Lung (tissue), 11 donors: ENCODE measurements at regions not wholly inside any gene's neighbourhood (a gene's known extent, or its start where the extent isn't known, plus 50 kb on each side); places are given as distances from the start of the nearest gene placed in this dataset.

Experiments
- ATAC-seq: fragments of 200-7000 bp; cut with Tn5 transposase; one replicate; pipeline ENCODE4 v1.9.1; 2020; ENCODE audit warnings: moderate number of reproducible peaks; ENCODE audit not compliant: insufficient read depth, low FRiP score
- DNase-seq, 3 donors: peaks; one replicate each; pipeline ENCODE4 v3.0.0-alpha.2; 2013 to 2017
- H3K27ac ChIP-seq, 2 donors: one replicate each; pipeline ENCODE4 v1.5.1; 2013; ENCODE audit warnings: mild to moderate bottlenecking in 2 of 2, moderate library complexity in 2 of 2, control low read depth in 1 of 2, inconsistent platforms in 1 of 2, low read depth in 1 of 2, low read length in 1 of 2
- H3K27me3 ChIP-seq, 3 donors: one replicate each; pipeline ENCODE4 v1.5.1; 2013; ENCODE audit warnings: low read length in 2 of 3; ENCODE audit not compliant: control insufficient read depth in 3 of 3, insufficient read depth in 3 of 3
- H3K36me3 ChIP-seq, 4 donors: one replicate each; pipeline ENCODE4 v1.5.1; 2013; ENCODE audit warnings: low read length in 4 of 4, mild to moderate bottlenecking in 1 of 4, moderate library complexity in 1 of 4; ENCODE audit not compliant: control insufficient read depth in 4 of 4, insufficient read depth in 4 of 4
- H3K4me1 ChIP-seq, 5 donors: one replicate each; pipeline ENCODE4 v1.5.1; 2013; ENCODE audit warnings: low read length in 5 of 5, mild to moderate bottlenecking in 2 of 5, moderate library complexity in 1 of 5; ENCODE audit not compliant: control insufficient read depth in 5 of 5, insufficient read depth in 5 of 5
- H3K4me3 ChIP-seq: one replicate; pipeline ENCODE4 v1.5.1; 2013; ENCODE audit warnings: mild to moderate bottlenecking, control low read depth, moderate library complexity
- H3K9ac ChIP-seq, 2 donors: one replicate each; pipeline ENCODE4 v1.5.1; 2013; ENCODE audit warnings: low read length in 2 of 2, control low read depth in 1 of 2; ENCODE audit not compliant: insufficient read depth in 1 of 2
- H3K9me3 ChIP-seq, 4 donors: one replicate each; pipeline ENCODE4 v1.5.1; 2013; ENCODE audit warnings: low read length in 3 of 4, mild to moderate bottlenecking in 1 of 4, moderate library complexity in 1 of 4; ENCODE audit not compliant: control insufficient read depth in 4 of 4, insufficient read depth in 3 of 4
- WGBS, 2 donors: extraction: QIAGEN DNeasy Blood & Tissue Kit; methylation state at CpG; one replicate each; pipeline ENCODE4 v1.1.7; 2013; 5-methylcytosine and 5-hydroxymethylcytosine counted together
- TF ChIP-seq, protein P1 (sequence below): IDR thresholded peaks from 2 replicates; pipeline ENCODE4 v1.5.1; 2012; ENCODE audit warnings: mild to moderate bottlenecking; ENCODE audit errors: control extremely low read depth, extremely low read depth
- donor health status: control.
- donor health status: control.
- donor health status: Bipolar disorder and iron deficiency.
- donor health status: healthy.
- donor health status: DM: yes; HTN: yes; CAD: no.

DNA sequence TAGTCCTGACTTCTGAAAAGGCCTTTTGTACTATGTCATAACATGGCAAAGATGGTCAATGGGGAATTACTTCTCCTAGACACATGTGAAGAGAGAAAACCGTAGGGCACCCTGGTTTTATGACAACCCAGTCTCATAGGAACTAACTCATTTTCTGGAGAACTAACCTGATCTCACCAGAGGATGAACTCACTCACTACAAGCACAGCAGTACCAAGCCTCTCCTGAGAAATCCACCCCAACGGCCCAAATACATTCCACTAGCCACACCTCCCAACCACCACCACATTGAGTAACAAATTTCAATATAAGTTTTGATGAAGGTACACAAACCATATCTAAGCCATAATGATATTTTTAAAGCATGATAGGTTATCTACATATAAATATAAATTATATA is 909.3 kb upstream of the CDH10 start:
- H3K36me3 ChIP-seq = no peaks in the 10 kb centered on the region
- no peak overlapping the region for H3K9ac ChIP-seq
- no peak overlapping the region for H3K4me3 ChIP-seq
- DNase-seq = no peak
- H3K27ac ChIP-seq = no peak overlapping the region
- 76 to 93% methylated on average over 2 of the region's 2 CpGs for WGBS, 2 donors
- TF ChIP-seq, protein P1, sequence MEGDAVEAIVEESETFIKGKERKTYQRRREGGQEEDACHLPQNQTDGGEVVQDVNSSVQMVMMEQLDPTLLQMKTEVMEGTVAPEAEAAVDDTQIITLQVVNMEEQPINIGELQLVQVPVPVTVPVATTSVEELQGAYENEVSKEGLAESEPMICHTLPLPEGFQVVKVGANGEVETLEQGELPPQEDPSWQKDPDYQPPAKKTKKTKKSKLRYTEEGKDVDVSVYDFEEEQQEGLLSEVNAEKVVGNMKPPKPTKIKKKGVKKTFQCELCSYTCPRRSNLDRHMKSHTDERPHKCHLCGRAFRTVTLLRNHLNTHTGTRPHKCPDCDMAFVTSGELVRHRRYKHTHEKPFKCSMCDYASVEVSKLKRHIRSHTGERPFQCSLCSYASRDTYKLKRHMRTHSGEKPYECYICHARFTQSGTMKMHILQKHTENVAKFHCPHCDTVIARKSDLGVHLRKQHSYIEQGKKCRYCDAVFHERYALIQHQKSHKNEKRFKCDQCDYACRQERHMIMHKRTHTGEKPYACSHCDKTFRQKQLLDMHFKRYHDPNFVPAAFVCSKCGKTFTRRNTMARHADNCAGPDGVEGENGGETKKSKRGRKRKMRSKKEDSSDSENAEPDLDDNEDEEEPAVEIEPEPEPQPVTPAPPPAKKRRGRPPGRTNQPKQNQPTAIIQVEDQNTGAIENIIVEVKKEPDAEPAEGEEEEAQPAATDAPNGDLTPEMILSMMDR = no peak
- H3K27me3 ChIP-seq = no peaks in the 10 kb centered on the region
- H3K9me3 ChIP-seq = no peaks in the 10 kb centered on the region
- no peak for ATAC-seq
- H3K4me1 ChIP-seq = no peaks in the 10 kb centered on the region

GRCh38 chr5:25552871-25553481 is 908.2 kb upstream of the CDH10 start:
- ATAC-seq = no peak
- Histone ChIP-seq H3K4me3 (no peak overlapping the region), H3K4me1 (no peaks in the 10 kb centered on the region), H3K27me3 (no peaks in the 10 kb centered on the region), H3K27ac (no peak overlapping the region), H3K9ac (no peak overlapping the region), H3K9me3 (no peaks in the 10 kb centered on the region), H3K36me3 (no peaks in the 10 kb centered on the region)
- TF ChIP-seq, protein P1 = no peak
- 87% methylated on average over 2 of the region's 2 CpGs for WGBS, 2 donors
- DNase-seq = no peak

DNA sequence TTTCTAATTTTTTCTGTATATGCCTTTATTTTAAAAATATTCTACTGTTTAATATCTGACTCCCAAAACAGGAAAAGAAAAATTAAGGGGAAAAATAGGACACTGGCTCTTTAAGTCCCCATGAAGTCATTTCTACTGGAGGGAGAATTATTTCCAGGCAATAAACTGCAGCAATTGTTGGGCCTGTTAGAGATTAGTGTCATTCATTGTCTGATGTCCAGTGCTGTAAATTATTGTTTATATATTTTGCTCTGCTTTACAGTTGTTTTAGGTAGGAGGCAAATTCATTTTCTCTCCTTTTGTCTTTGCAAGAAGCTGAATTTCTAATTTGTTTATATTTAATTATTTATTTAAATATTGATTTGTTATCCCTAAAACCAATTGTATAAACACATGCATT is 906.0 kb upstream of the CDH10 start:
- TF ChIP-seq, protein P1 = no peak
- DNase-seq (no peak), ATAC-seq (no peak)
- H3K4me3 ChIP-seq = no peak overlapping the region
- no peaks in the 10 kb centered on the region for H3K27me3 ChIP-seq
- no peak overlapping the region for H3K27ac ChIP-seq
- no peaks in the 10 kb centered on the region for H3K4me1 ChIP-seq
- H3K36me3 ChIP-seq = no peaks in the 10 kb centered on the region
- no peak overlapping the region for H3K9ac ChIP-seq
- peaks cover 0 to 2% (median 0%) of the 10 kb centered on the region in 4 donors for H3K9me3 ChIP-seq

GRCh38 chr5:25544652-25545249 is 900.0 kb upstream of the CDH10 start:
- no peak overlapping the region for H3K4me3 ChIP-seq
- no peaks in the 10 kb centered on the region for H3K36me3 ChIP-seq
- TF ChIP-seq, protein P1 = no peak
- H3K4me1 ChIP-seq = no peaks in the 10 kb centered on the region
- no peak overlapping the region for H3K9ac ChIP-seq
- 30 to 40% methylated on average over 6 of the region's 6 CpGs for WGBS, 2 donors
- DNase-seq (peak; percentile 27 to 50 (median 45)), ATAC-seq (no peak)
- H3K27ac ChIP-seq = no peak overlapping the region
- H3K27me3 ChIP-seq = no peaks in the 10 kb centered on the region
- peaks cover 0 to 4% (median 0%) of the 10 kb centered on the region in 4 donors for H3K9me3 ChIP-seq
